ENCODE measurements at regions not wholly inside any gene's neighbourhood (a gene's known extent, or its start where the extent isn't known, plus 50 kb on each side); places are given as distances from the start of the nearest gene placed in this dataset.
"Not testable (repeated sequence)": the region's sequence is repeated elsewhere in the genome, so short reads cannot be mapped to it uniquely, and the experiment has no call there.

GRCh38 chrX:43239356-43239755 lies 416.7 kb upstream of the MAOA start:
- DNase-seq, result no peak

GRCh38 chrX:43255596-43255995 lies 400.5 kb upstream of the MAOA start:
- no peak for DNase-seq

GRCh38 chrX:43266487-43266886 lies 389.6 kb upstream of the MAOA start:
- no peak for DNase-seq

GRCh38 chrX:43267652-43268051 lies 388.4 kb upstream of the MAOA start:
- DNase-seq, result no peak

GRCh38 chrX:43269201-43269600 lies 386.9 kb upstream of the MAOA start:
- DNase-seq, result no peak

GRCh38 chrX:43277879-43278278 lies 378.2 kb upstream of the MAOA start:
- DNase-seq, result no peak

GRCh38 chrX:43278440-43278839 lies 377.7 kb upstream of the MAOA start:
- DNase-seq, result no peak

- no peak for DNase-seq
Measured at GRCh38 chrX:43279341-43279808, 376.7 kb upstream of the MAOA start.

GRCh38 chrX:43283187-43283586 lies 372.9 kb upstream of the MAOA start:
- no peak for DNase-seq

- not testable (repeated sequence) for DNase-seq
Measured at GRCh38 chrX:43311625-43312024, 344.5 kb upstream of the MAOA start.

GRCh38 chrX:43313035-43313434 lies 343.1 kb upstream of the MAOA start:
- no peak for DNase-seq

- no peak for DNase-seq
Measured at GRCh38 chrX:43314525-43314924, 341.6 kb upstream of the MAOA start.

- DNase-seq, result no peak
Measured at GRCh38 chrX:43315622-43316021, 340.5 kb upstream of the MAOA start.

- DNase-seq, result no peak
Measured at GRCh38 chrX:43316146-43316545, 340.0 kb upstream of the MAOA start.

- DNase-seq, result no peak
Measured at GRCh38 chrX:43317378-43317777, 338.7 kb upstream of the MAOA start.

- DNase-seq, result no peak
Measured at GRCh38 chrX:43328358-43328946, 327.6 kb upstream of the MAOA start.

GRCh38 chrX:43333543-43333942 lies 322.6 kb upstream of the MAOA start:
- DNase-seq, result no peak

- no peak for DNase-seq
Measured at GRCh38 chrX:43345166-43345565, 310.9 kb upstream of the MAOA start.

GRCh38 chrX:43349363-43349762 lies 306.7 kb upstream of the MAOA start:
- DNase-seq, result no peak

GRCh38 chrX:43350935-43351334 lies 305.2 kb upstream of the MAOA start:
- no peak for DNase-seq

GRCh38 chrX:43357741-43358140 lies 298.4 kb upstream of the MAOA start:
- no peak for DNase-seq

- DNase-seq, result no peak
Measured at GRCh38 chrX:43373032-43373431, 283.1 kb upstream of the MAOA start.

- DNase-seq, result no peak
Measured at GRCh38 chrX:43375136-43375535, 281.0 kb upstream of the MAOA start.

- DNase-seq, result no peak
Measured at GRCh38 chrX:43380704-43381103, 275.4 kb upstream of the MAOA start.

GRCh38 chrX:43386875-43387274 lies 269.2 kb upstream of the MAOA start:
- DNase-seq, result no peak

- no peak for DNase-seq
Measured at GRCh38 chrX:43405191-43405590, 250.9 kb upstream of the MAOA start.
